Lower lobe of right lung (tissue), 2 donors: ENCODE measurements at regions not wholly inside any gene's neighbourhood (a gene's known extent, or its start where the extent isn't known, plus 50 kb on each side); places are given as distances from the start of the nearest gene placed in this dataset.

Source experiments
- ATAC-seq, 2 donors: fragments of 200-7000 bp; cut with Tn5 transposase; one replicate each; pipeline ENCODE4 v1.9.1; 2020 to 2022; ENCODE audit warnings: mild to moderate bottlenecking in 2 of 2, moderate library complexity in 2 of 2
- DNase-seq: peaks from one replicate; pipeline ENCODE4 v3.0.0-alpha.2; 2020
- H3K27ac ChIP-seq: fragments of 200-600 bp; one replicate; pipeline ENCODE4 v1.8.0; 2022
- H3K27me3 ChIP-seq: fragments of 200-600 bp; one replicate; pipeline ENCODE4 v1.8.0; 2022; ENCODE audit warnings: low read depth
- H3K36me3 ChIP-seq: fragments of 200-600 bp; one replicate; pipeline ENCODE4 v1.8.0; 2022; ENCODE audit warnings: mild to moderate bottlenecking
- H3K4me1 ChIP-seq: fragments of 200-600 bp; one replicate; pipeline ENCODE4 v1.8.0; 2022
- H3K4me3 ChIP-seq: fragments of 200-600 bp; one replicate; pipeline ENCODE4 v1.8.0; 2022; ENCODE audit warnings: mild to moderate bottlenecking
- H3K9me3 ChIP-seq: fragments of 200-600 bp; one replicate; pipeline ENCODE4 v1.8.0; 2022
- intact Hi-C: fragments of 100-400 bp; cut with DNase I; formaldehyde crosslinking; loops from one replicate; pipeline ENCODE4 v1.11.0; 2022
- TF ChIP-seq, protein P1 (sequence below): fragments of 200-600 bp; IDR thresholded peaks from one replicate; pipeline ENCODE4 v1.8.0; 2022; ENCODE audit warnings: antibody characterized with exemption, mild to moderate bottlenecking
- donor health status: DM: no; HTN: yes; CAD: no; lungs with severe emphysema.

DNA sequence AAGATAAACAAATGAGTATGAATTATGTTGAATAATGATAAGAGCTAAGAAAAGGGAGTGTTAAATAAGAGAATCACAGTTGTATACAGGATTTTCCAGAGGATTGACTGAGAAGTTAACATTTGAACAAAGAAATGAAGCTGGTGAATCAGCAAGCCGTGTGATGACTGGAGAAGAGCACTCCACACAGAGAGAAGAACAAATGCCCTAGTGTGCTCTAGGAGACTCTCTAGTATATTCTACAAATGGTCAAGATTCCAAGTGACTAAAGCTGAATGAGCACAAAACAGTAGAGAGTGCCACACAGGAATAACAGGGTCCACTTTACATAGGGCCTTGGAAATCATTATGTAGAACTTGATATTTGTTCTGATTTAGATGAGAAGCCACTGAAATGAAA is 587.1 kb upstream of the ATXN7L3B start:
- Histone ChIP-seq H3K9me3 (no peaks in the 10 kb centered on the region), H3K4me3 (no peak overlapping the region), H3K27me3 (no peaks in the 10 kb centered on the region), H3K4me1 (no peaks in the 10 kb centered on the region), H3K27ac (no peak overlapping the region), H3K36me3 (no peaks in the 10 kb centered on the region)
- intact Hi-C loops, result no loop called here
- ATAC-seq (no peak), DNase-seq (no peak)
- TF ChIP-seq, protein P1, sequence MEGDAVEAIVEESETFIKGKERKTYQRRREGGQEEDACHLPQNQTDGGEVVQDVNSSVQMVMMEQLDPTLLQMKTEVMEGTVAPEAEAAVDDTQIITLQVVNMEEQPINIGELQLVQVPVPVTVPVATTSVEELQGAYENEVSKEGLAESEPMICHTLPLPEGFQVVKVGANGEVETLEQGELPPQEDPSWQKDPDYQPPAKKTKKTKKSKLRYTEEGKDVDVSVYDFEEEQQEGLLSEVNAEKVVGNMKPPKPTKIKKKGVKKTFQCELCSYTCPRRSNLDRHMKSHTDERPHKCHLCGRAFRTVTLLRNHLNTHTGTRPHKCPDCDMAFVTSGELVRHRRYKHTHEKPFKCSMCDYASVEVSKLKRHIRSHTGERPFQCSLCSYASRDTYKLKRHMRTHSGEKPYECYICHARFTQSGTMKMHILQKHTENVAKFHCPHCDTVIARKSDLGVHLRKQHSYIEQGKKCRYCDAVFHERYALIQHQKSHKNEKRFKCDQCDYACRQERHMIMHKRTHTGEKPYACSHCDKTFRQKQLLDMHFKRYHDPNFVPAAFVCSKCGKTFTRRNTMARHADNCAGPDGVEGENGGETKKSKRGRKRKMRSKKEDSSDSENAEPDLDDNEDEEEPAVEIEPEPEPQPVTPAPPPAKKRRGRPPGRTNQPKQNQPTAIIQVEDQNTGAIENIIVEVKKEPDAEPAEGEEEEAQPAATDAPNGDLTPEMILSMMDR, result no peak

DNA sequence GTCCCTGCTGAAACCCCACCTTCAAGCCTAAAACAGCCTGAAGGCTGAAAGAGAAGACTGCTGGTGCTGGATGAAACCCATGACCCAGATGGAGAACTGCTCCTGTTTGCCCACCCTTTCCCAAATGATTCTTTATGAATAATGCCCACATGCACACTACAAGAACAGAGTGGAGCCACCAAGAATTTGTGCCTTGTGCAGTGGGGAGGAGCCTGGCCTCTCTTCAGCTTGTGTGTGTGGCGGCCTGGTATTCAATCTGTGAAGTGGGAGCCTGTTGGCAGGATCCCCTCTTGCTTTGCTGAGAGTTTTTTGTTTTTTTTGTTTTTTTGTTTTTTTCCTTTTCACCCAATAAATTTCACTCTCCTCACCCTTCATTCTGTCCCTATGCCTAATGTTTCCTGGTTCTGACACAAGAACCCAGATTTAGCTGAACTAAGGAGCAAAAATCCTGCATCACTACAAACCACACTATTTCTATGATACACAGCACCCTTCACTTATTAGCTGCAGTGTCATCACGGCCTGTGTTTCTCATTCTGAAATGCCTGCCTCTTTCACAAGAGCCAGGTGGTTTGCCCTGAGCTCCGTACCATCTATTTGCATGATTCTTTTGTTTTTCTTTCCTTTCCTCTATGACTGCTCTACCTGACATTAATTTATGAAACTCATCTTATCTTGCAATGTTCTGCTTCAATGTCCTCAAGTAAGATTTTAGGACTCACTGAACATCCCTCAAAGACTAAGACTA is 585.5 kb upstream of the ATXN7L3B start:
- no peaks in the 10 kb centered on the region for H3K9me3 ChIP-seq
- no peak overlapping the region for H3K27ac ChIP-seq
- DNase-seq, result no peak
- no peaks in the 10 kb centered on the region for H3K4me1 ChIP-seq
- no peak overlapping the region for H3K4me3 ChIP-seq
- intact Hi-C loops, result no loop called here
- no peaks in the 10 kb centered on the region for H3K27me3 ChIP-seq
- TF ChIP-seq, protein P1, result no peak
- no peaks in the 10 kb centered on the region for H3K36me3 ChIP-seq
- ATAC-seq, result no peak

DNA sequence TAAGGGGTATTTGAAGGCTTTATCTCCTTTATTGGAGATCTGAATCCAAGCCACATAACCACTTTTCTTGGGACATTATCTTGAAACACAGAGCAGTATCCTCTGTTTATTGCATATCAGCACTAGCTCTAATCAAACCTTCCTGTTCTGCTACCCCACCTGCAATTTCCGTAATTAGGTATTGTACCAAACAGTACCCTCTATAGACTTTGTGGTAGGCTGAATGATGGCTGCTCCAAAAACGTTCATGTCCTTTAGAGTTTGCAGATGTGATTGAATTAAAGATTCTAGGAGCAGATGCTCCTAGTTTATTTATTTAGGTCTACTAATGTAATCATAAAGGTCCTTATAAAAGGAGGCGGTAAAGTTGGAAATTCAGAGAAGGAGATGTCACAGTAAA is 573.0 kb upstream of the ATXN7L3B start:
- TF ChIP-seq, protein P1, result no peak
- no peaks in the 10 kb centered on the region for H3K9me3 ChIP-seq
- H3K4me1 ChIP-seq, result no peaks in the 10 kb centered on the region
- no peaks in the 10 kb centered on the region for H3K27me3 ChIP-seq
- no peaks in the 10 kb centered on the region for H3K36me3 ChIP-seq
- ATAC-seq, result no peak
- H3K27ac ChIP-seq, result no peak overlapping the region
- DNase-seq, result no peak
- no peak overlapping the region for H3K4me3 ChIP-seq
- intact Hi-C loops, result no loop called here

DNA sequence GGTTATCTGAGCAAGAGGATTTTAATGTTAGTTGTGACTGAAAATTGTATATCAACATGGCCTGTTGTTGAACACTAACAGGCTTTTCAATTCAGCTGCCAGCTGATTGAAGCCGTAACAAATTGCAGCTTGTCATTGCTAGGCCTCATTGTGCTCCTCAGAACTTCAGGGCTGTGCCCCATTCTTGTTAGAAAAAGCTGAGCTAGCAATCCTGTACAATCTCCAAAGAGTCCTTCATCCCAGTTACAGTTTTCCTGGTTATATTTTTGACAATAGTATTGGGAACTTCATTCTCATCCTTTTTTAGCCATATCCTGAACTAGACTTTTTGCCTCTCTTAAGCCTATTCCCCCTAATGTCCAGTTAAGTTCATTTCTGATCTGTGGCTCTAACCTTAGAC is 564.1 kb upstream of the ATXN7L3B start:
- H3K4me3 ChIP-seq, result no peak overlapping the region
- no peak for ATAC-seq
- intact Hi-C loops, result no loop called here
- H3K36me3 ChIP-seq, result no peaks in the 10 kb centered on the region
- no peak for DNase-seq
- TF ChIP-seq, protein P1, result no peak
- H3K27me3 ChIP-seq, result no peaks in the 10 kb centered on the region
- H3K4me1 ChIP-seq, result no peaks in the 10 kb centered on the region
- no peak overlapping the region for H3K27ac ChIP-seq
- H3K9me3 ChIP-seq, result no peaks in the 10 kb centered on the region

DNA sequence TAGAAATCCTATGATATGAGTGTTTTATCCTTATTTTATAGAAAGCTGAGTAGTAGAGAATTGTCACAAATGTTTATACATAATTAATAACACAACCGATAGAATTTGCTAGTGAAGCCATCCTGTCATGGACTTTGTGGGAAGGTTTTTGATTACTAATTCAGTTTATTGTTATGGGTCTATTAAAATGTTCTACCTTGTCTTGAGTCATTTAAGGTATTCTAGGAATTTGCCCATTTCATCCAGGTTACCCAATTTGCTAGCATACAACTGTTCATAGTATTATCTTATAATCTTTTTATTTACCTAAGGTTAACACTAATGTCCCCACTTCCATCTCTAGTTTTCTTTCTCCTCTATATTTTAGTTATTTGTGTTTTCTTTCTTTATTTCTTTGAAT is 553.1 kb upstream of the ATXN7L3B start:
- Histone ChIP-seq H3K27me3 (no peaks in the 10 kb centered on the region), H3K27ac (no peak overlapping the region), H3K36me3 (no peaks in the 10 kb centered on the region), H3K4me1 (no peaks in the 10 kb centered on the region), H3K4me3 (no peak overlapping the region), H3K9me3 (no peaks in the 10 kb centered on the region)
- no peak for DNase-seq
- TF ChIP-seq, protein P1, result no peak
- no peak for ATAC-seq
- intact Hi-C loops, result no loop called here
